ENCODE measurements at regions not wholly inside any gene's neighbourhood (a gene's known extent, or its start where the extent isn't known, plus 50 kb on each side); places are given as distances from the start of the nearest gene placed in this dataset.

DNA sequence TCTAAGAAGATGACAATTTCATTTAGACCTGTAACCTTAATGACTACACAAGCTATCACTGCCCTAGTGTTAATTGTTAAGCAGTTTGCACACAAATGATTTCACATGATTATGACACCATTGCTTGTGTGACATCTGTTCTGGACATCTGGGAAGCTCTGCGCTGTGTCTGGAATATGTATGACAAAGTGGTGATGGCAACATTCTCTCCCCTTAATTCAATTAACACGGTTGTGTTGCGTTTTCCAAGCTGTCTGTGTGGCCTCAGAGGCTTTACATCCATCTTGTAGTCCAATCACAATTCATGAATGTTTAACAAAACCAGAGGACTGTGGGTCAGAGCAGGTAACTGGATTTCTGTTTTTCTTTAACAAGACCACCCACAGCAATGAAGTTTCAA, 204.4 kb downstream of the COG6 start:
- TF ChIP-seq, protein P1, sequence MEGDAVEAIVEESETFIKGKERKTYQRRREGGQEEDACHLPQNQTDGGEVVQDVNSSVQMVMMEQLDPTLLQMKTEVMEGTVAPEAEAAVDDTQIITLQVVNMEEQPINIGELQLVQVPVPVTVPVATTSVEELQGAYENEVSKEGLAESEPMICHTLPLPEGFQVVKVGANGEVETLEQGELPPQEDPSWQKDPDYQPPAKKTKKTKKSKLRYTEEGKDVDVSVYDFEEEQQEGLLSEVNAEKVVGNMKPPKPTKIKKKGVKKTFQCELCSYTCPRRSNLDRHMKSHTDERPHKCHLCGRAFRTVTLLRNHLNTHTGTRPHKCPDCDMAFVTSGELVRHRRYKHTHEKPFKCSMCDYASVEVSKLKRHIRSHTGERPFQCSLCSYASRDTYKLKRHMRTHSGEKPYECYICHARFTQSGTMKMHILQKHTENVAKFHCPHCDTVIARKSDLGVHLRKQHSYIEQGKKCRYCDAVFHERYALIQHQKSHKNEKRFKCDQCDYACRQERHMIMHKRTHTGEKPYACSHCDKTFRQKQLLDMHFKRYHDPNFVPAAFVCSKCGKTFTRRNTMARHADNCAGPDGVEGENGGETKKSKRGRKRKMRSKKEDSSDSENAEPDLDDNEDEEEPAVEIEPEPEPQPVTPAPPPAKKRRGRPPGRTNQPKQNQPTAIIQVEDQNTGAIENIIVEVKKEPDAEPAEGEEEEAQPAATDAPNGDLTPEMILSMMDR (IDR thresholded peaks at IDR 0.05): no peak
- TF ChIP-seq EP300 (IDR thresholded peaks at IDR 0.05): no peak
